ENCODE measurements at regions not wholly inside any gene's neighbourhood (a gene's known extent, or its start where the extent isn't known, plus 50 kb on each side); places are given as distances from the start of the nearest gene placed in this dataset.

GRCh38 chr13:103153466-103153865 lies 87.2 kb upstream of the SLC10A2 start:
- Histone ChIP-seq H4K20me1 (replicated peaks in 1 of 2; ENCODE audit: control insufficient read depth in 1 of 2, insufficient read depth in 2 of 2, low read length in 2 of 2) (no peaks in the 10 kb centered on the region), H2BK20ac (ENCODE audit: low read length) (no peak overlapping the region), H2BK5ac (ENCODE audit: low read depth, low read length) (no peak overlapping the region), H3K18ac (ENCODE audit: extremely low read depth, low read length) (no peak overlapping the region), H2AK5ac (ENCODE audit: low read depth, low read length) (no peak overlapping the region), H3K9me3 (ENCODE audit: insufficient read depth in 2 of 2, low read depth in 1 of 2, low read length in 1 of 2) (no peaks in the 10 kb centered on the region), H3K79me2 (ENCODE audit: control insufficient read depth in 1 of 2, insufficient read depth in 2 of 2, low read length in 2 of 2) (no peaks in the 10 kb centered on the region), H2AFZ (ENCODE audit: low read length) (no peak overlapping the region), H3K14ac (ENCODE audit: insufficient read length) (no peak overlapping the region), H3K9ac (replicated peaks in 1 of 4; ENCODE audit: extremely low read depth in 1 of 4, low read depth in 3 of 4, low read length in 3 of 4) (no peak overlapping the region), H3K4me2 (ENCODE audit: insufficient read depth in 1 of 2, low read depth in 2 of 2, low read length in 2 of 2) (no peak overlapping the region), H3K4ac (replicated peaks; ENCODE audit: insufficient read length, low read depth, low read length) (no peak overlapping the region), H3K27me3 (replicated peaks in 1 of 4; ENCODE audit: control insufficient read depth in 3 of 4, extremely low read depth in 1 of 4, insufficient read depth in 3 of 4, low read length in 3 of 4) (peaks cover 0 to 1% (median 0%) of the 10 kb centered on the region in 4 experiments; a peak in 1 of 7 replicates), H3K27ac (ENCODE audit: low read depth, low read length) (no peak overlapping the region), H3K4me1 (replicated peaks in 1 of 4; ENCODE audit: control insufficient read depth in 3 of 4, insufficient read depth in 4 of 4, low read length in 3 of 4) (peaks cover 0 to 3% (median 0%) of the 10 kb centered on the region in 4 experiments; a peak in 1 of 7 replicates), H3K23ac (ENCODE audit: insufficient read length) (no peak overlapping the region), H2BK12ac (ENCODE audit: low read depth, low read length) (no peak overlapping the region), H3K36me3 (ENCODE audit: control insufficient read depth in 2 of 4, insufficient read depth in 4 of 4, low read length in 3 of 4) (no peaks in the 10 kb centered on the region), H2BK120ac (replicated peaks; ENCODE audit: low read depth, low read length) (no peak overlapping the region), H4K91ac (replicated peaks; ENCODE audit: insufficient read length, low read length) (no peak overlapping the region), H4K8ac (ENCODE audit: extremely low read depth, insufficient read depth, low read length) (no peak overlapping the region), H3K56ac (replicated peaks; ENCODE audit: insufficient read length, low read depth, low read length) (no peak overlapping the region), H3K23me2 (ENCODE audit: low read depth, low read length) (no peaks in the 10 kb centered on the region), H3K79me1 (ENCODE audit: low read depth, low read length) (no peaks in the 10 kb centered on the region), H2BK15ac (ENCODE audit: low read length) (no peak overlapping the region), H4K5ac (ENCODE audit: insufficient read length, low read depth, low read length) (no peak overlapping the region), H3K4me3 (ENCODE audit: extremely low read depth in 1 of 4, insufficient read depth in 2 of 4, low read depth in 3 of 4, low read length in 4 of 4) (no peak overlapping the region)
- CTCF ChIA-PET (ENCODE audit: partially characterized antibody) = interaction anchor here (1.3 kb wide), 1 partner anchor 283 kb away, joined by 4 read pairs; no protein-coding TSS in a partner anchor
- 89% methylated on average over 2 of the region's 2 CpGs; no CpG with 5 or more reads in 1 of the 2 experiments for WGBS, 2 experiments (ENCODE audit: extremely low coverage in 1 of 2, insufficient coverage in 1 of 2, insufficient read length in 1 of 2, insufficient replicate concordance in 2 of 2, low coverage in 1 of 2, low lambda C conversion rate in 2 of 2, missing lambda C conversion rate in 1 of 2)
- POLR2A ChIA-PET (ENCODE audit: partially characterized antibody) = no interaction called here
- FAIRE-seq (no peak), DNase-seq (ENCODE audit: low read depth in 1 of 2, low spot score in 2 of 2) (no peak)
- TF ChIP-seq SIRT6 (IDR thresholded peaks at IDR 0.05; ENCODE audit: low read length) (no peak), KDM5A (IDR thresholded peaks at IDR 0.05; ENCODE audit: low read length) (no peak), POLR2A (IDR thresholded peaks at IDR 0.05; ENCODE audit: control extremely low read depth in 1 of 2, low read depth in 2 of 2, low read length in 2 of 2) (no peak), POLR2AphosphoS5 (IDR thresholded peaks at IDR 0.05; ENCODE audit: low read depth, low read length) (no peak), ATF2 (IDR thresholded peaks at IDR 0.05; ENCODE audit: low read length) (no peak), TEAD4 (IDR thresholded peaks at IDR 0.05; ENCODE audit: low read depth, low read length) (no peak), KDM4A (IDR thresholded peaks at IDR 0.05; ENCODE audit: low read depth, low read length, severe bottlenecking) (no peak), PHF8 (conservative IDR thresholded peaks at IDR 0.05; ENCODE audit: low read depth, low read length) (no peak), CBX5 (IDR thresholded peaks at IDR 0.05; ENCODE audit: low read depth, low read length) (no peak), SP4 (IDR thresholded peaks at IDR 0.05; ENCODE audit: low read length) (no peak), CHD1 (IDR thresholded peaks at IDR 0.05; ENCODE audit: low read depth, low read length) (no peak)
- TF ChIP-seq, protein P1, sequence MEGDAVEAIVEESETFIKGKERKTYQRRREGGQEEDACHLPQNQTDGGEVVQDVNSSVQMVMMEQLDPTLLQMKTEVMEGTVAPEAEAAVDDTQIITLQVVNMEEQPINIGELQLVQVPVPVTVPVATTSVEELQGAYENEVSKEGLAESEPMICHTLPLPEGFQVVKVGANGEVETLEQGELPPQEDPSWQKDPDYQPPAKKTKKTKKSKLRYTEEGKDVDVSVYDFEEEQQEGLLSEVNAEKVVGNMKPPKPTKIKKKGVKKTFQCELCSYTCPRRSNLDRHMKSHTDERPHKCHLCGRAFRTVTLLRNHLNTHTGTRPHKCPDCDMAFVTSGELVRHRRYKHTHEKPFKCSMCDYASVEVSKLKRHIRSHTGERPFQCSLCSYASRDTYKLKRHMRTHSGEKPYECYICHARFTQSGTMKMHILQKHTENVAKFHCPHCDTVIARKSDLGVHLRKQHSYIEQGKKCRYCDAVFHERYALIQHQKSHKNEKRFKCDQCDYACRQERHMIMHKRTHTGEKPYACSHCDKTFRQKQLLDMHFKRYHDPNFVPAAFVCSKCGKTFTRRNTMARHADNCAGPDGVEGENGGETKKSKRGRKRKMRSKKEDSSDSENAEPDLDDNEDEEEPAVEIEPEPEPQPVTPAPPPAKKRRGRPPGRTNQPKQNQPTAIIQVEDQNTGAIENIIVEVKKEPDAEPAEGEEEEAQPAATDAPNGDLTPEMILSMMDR (IDR thresholded peaks at IDR 0.05; ENCODE audit: control extremely low read depth in 1 of 3, insufficient read depth in 1 of 3, low read depth in 1 of 3, low read length in 3 of 3) = no peak
